ENCODE measurements at regions not wholly inside any gene's neighbourhood (a gene's known extent, or its start where the extent isn't known, plus 50 kb on each side); places are given as distances from the start of the nearest gene placed in this dataset.

- TF ChIP-seq CTCF (IDR thresholded peaks at IDR 0.05 in 2 of 3, conservative IDR thresholded peaks at IDR 0.05 in 1 of 3; ENCODE audit: insufficient read depth in 2 of 3, low read depth in 1 of 3, low read length in 3 of 3) (peak; percentile 86 to 98 (median 93)), MYC (IDR thresholded peaks at IDR 0.05; ENCODE audit: low read depth, low read length) (0 out of 2 replicates have a peak, but pooled peaks have one; percentile 16), MYC (CRISPR knock-in tag; IDR thresholded peaks at IDR 0.05; ENCODE audit: borderline replicate concordance, low read depth) (no peak), XRCC5 (IDR thresholded peaks at IDR 0.05; ENCODE audit: low read depth, low read length) (peak; percentile 42; the same call in 1 of the 2 replicates), STAG1 (CRISPR knock-in tag; IDR thresholded peaks at IDR 0.05; ENCODE audit: borderline replicate concordance) (no peak), DEAF1 (CRISPR knock-in tag; IDR thresholded peaks at IDR 0.05) (0 out of 2 replicates have a peak, but pooled peaks have one; percentile 32), TAF15 (IDR thresholded peaks at IDR 0.05; ENCODE audit: low read depth, low read length) (no peak), GATAD2A (IDR thresholded peaks at IDR 0.05) (no peak), REST (IDR thresholded peaks at IDR 0.05; ENCODE audit: borderline replicate concordance) (peak; percentile 33; the same call in 1 of the 2 replicates), REST (CRISPR knock-in tag; IDR thresholded peaks at IDR 0.05; ENCODE audit: low read depth) (no peak), GTF2A2 (tag; IDR thresholded peaks at IDR 0.05) (no peak), NR2C1 (IDR thresholded peaks at IDR 0.05) (no peak), NR2C1 (tag; IDR thresholded peaks at IDR 0.05) (no peak), HMBOX1 (IDR thresholded peaks at IDR 0.05) (0 out of 2 replicates have a peak, but pooled peaks have one; percentile 18), NRF1 (conservative IDR thresholded peaks at IDR 0.05 in 1 of 2, IDR thresholded peaks at IDR 0.05 in 1 of 2) (0 out of 4 replicates have a peak, but pooled peaks of 1 of the 2 experiments have one; percentile 10), TAF9B (IDR thresholded peaks at IDR 0.05; ENCODE audit: partially characterized antibody) (no peak)
These were observed 61.4 kb upstream of the LRRN2 start (continued) for GRCh38 chr1:204746838-204747442.
